ENCODE measurements at regions not wholly inside any gene's neighbourhood (a gene's known extent, or its start where the extent isn't known, plus 50 kb on each side); places are given as distances from the start of the nearest gene placed in this dataset.

DNA sequence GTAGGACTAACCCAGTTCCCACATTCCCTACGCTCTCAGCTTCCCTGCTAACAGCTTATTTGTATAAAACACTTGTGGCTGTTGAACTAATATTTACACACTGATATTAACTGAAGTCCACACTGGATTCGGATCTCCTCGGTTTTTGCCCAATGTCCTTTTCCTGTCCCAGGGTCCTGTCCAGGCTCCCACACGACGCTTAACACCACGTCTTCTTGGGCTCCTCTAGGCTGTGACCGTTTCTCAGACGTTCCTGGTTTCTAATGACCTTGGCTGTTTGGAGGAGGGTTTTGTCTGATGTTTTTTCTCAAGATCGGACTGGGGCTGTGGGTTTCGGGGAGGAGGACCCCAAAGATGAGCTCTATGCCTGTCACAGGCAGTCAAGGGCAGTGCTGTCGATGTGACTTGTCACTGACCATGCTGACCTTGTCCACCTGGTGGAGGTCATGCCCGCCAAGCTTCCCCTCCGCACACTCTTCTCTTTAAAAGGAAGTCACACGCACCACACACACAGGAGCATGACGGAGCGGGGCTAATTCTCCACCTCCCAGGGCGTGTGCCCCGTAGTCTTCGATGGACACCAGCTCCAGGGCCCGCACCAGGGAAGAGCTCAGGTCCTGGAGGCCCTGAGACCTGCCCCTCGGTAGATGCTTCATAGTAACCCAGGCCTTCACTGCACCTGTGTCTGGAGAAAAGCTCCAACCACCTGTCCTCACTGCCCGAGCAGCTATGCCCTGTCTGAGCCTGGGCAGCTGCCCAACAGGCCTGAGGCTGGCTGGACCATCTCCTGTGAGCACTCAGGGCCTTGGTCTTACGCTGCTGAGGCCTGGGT lies 72.0 kb downstream of the TTLL2 start (continued):
- no peak for TF ChIP-seq CBX2 (IDR thresholded peaks at IDR 0.05; ENCODE audit: low read depth, low read length)
- TF ChIP-seq CBX2 (CRISPR knock-in tag; IDR thresholded peaks at IDR 0.05; ENCODE audit: low read depth): no peak
- TF ChIP-seq, protein P1, sequence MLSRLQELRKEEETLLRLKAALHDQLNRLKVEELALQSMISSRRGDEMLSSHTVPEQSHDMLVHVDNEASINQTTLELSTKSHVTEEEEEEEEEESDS (CRISPR knock-in tag; IDR thresholded peaks at IDR 0.05; ENCODE audit: borderline replicate concordance): no peak
- TF ChIP-seq TMF1 (CRISPR knock-in tag; IDR thresholded peaks at IDR 0.05; ENCODE audit: low read depth): no peak
- TF ChIP-seq ZNF746 (CRISPR knock-in tag; IDR thresholded peaks at IDR 0.05): no peak
- TF ChIP-seq FOSL2 (CRISPR knock-in tag; IDR thresholded peaks at IDR 0.05): no peak
- TF ChIP-seq KAT8 (CRISPR knock-in tag; IDR thresholded peaks at IDR 0.05): no peak; the same call in 1 of the 2 replicates
- TF ChIP-seq GABPA (IDR thresholded peaks at IDR 0.05; ENCODE audit: low read depth, low read length): no peak
- no peak for TF ChIP-seq GABPA (CRISPR knock-in tag; IDR thresholded peaks at IDR 0.05; ENCODE audit: low read depth)
- TF ChIP-seq ZNF530 (CRISPR knock-in tag; IDR thresholded peaks at IDR 0.05; ENCODE audit: low read depth): no peak
- 0 out of 2 replicates have a peak, but pooled peaks have one; percentile 42 for TF ChIP-seq FOXO1 (CRISPR knock-in tag; IDR thresholded peaks at IDR 0.05)
- no peak for TF ChIP-seq ZNF7 (CRISPR knock-in tag; IDR thresholded peaks at IDR 0.05)
- TF ChIP-seq ZNF674 (CRISPR knock-in tag; IDR thresholded peaks at IDR 0.05; ENCODE audit: low read depth): no peak
- TF ChIP-seq ZNF556 (CRISPR knock-in tag; IDR thresholded peaks at IDR 0.05; ENCODE audit: borderline replicate concordance): no peak
- no peak for TF ChIP-seq MEF2D (CRISPR knock-in tag; IDR thresholded peaks at IDR 0.05)
- TF ChIP-seq CHD2 (IDR thresholded peaks at IDR 0.05; ENCODE audit: low read depth, low read length): no peak
- TF ChIP-seq, protein P2, sequence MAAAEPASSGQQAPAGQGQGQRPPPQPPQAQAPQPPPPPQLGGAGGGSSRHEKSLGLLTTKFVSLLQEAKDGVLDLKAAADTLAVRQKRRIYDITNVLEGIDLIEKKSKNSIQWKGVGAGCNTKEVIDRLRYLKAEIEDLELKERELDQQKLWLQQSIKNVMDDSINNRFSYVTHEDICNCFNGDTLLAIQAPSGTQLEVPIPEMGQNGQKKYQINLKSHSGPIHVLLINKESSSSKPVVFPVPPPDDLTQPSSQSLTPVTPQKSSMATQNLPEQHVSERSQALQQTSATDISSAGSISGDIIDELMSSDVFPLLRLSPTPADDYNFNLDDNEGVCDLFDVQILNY (CRISPR knock-in tag; conservative IDR thresholded peaks at IDR 0.05): no peak
- TF ChIP-seq KLF12 (CRISPR knock-in tag; IDR thresholded peaks at IDR 0.05; ENCODE audit: borderline replicate concordance): no peak
- no peak; the same call in none of the 2 replicates for TF ChIP-seq HIVEP1 (CRISPR knock-in tag; IDR thresholded peaks at IDR 0.05)
- no peak for TF ChIP-seq ZBTB7A (CRISPR knock-in tag; IDR thresholded peaks at IDR 0.05)
- TF ChIP-seq SRF (IDR thresholded peaks at IDR 0.05; ENCODE audit: low read depth, low read length): no peak
- TF ChIP-seq MZF1 (CRISPR knock-in tag; IDR thresholded peaks at IDR 0.05; ENCODE audit: borderline replicate concordance): no peak
- TF ChIP-seq CENPT (CRISPR knock-in tag; IDR thresholded peaks at IDR 0.05; ENCODE audit: low read depth): no peak
- TF ChIP-seq GABPB1 (CRISPR knock-in tag; IDR thresholded peaks at IDR 0.05): no peak
- TF ChIP-seq ZNF225 (CRISPR knock-in tag; IDR thresholded peaks at IDR 0.05): no peak
- no peak for TF ChIP-seq ZNF33B (CRISPR knock-in tag; IDR thresholded peaks at IDR 0.05)
- TF ChIP-seq, protein P3, sequence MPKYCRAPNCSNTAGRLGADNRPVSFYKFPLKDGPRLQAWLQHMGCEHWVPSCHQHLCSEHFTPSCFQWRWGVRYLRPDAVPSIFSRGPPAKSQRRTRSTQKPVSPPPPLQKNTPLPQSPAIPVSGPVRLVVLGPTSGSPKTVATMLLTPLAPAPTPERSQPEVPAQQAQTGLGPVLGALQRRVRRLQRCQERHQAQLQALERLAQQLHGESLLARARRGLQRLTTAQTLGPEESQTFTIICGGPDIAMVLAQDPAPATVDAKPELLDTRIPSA (CRISPR knock-in tag; IDR thresholded peaks at IDR 0.05; ENCODE audit: borderline replicate concordance): no peak
- TF ChIP-seq, protein P4, sequence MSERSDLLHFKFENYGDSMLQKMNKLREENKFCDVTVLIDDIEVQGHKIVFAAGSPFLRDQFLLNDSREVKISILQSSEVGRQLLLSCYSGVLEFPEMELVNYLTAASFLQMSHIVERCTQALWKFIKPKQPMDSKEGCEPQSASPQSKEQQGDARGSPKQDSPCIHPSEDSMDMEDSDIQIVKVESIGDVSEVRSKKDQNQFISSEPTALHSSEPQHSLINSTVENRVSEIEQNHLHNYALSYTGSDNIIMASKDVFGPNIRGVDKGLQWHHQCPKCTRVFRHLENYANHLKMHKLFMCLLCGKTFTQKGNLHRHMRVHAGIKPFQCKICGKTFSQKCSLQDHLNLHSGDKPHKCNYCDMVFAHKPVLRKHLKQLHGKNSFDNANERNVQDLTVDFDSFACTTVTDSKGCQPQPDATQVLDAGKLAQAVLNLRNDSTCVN (CRISPR knock-in tag; IDR thresholded peaks at IDR 0.05; ENCODE audit: borderline replicate concordance): no peak
- peak; percentile 72; the same call in 1 of the 2 replicates for TF ChIP-seq RFXAP (CRISPR knock-in tag; IDR thresholded peaks at IDR 0.05; ENCODE audit: borderline replicate concordance)
